Osteoblast (primary cell): ENCODE measurements at regions not wholly inside any gene's neighbourhood (a gene's known extent, or its start where the extent isn't known, plus 50 kb on each side); places are given as distances from the start of the nearest gene placed in this dataset.

ENCODE experiments used
- DNase-seq: peaks from one replicate; pipeline ENCODE4 v3.0.0; 2011; ENCODE audit warnings: low spot score, mixed read lengths; ENCODE audit not compliant: insufficient read length; ENCODE audit errors: missing footprints
- H2AFZ ChIP-seq: 2 replicates; pipeline ENCODE4 v1.6.0; 2011; ENCODE audit warnings: mild to moderate bottlenecking, low read length
- H3K27ac ChIP-seq: 2 replicates; pipeline ENCODE4 v1.5.1; 2011; ENCODE audit warnings: mild to moderate bottlenecking, low read depth, low read length, moderate library complexity
- H3K27me3 ChIP-seq: 2 replicates; pipeline ENCODE4 v1.6.0; 2012; ENCODE audit warnings: mild to moderate bottlenecking, control low read depth, inconsistent platforms, low read length, moderate library complexity; ENCODE audit not compliant: insufficient read depth
- H3K36me3 ChIP-seq: 2 replicates; pipeline ENCODE4 v1.5.1; 2011; ENCODE audit warnings: mild to moderate bottlenecking, low read length, control low read depth, moderate library complexity; ENCODE audit not compliant: insufficient read depth
- H3K4me1 ChIP-seq: 2 replicates; pipeline ENCODE4 v1.5.1; 2011; ENCODE audit warnings: mild to moderate bottlenecking, low read length, control low read depth, moderate library complexity; ENCODE audit not compliant: insufficient read depth
- H3K4me2 ChIP-seq: 2 replicates; pipeline ENCODE4 v1.6.0; 2011; ENCODE audit warnings: mild to moderate bottlenecking, low read length; ENCODE audit not compliant: insufficient read depth
- H3K4me3 ChIP-seq: fragments of 200-600 bp; sonication (generic); 3 replicates; pipeline ENCODE4 v1.5.1; 2012; ENCODE audit warnings: mild to moderate bottlenecking, low read length, inconsistent platforms; ENCODE audit not compliant: insufficient read depth
- H3K79me2 ChIP-seq: 2 replicates; pipeline ENCODE4 v1.6.0; 2012; ENCODE audit warnings: mild to moderate bottlenecking, low read length, control low read depth, inconsistent platforms; ENCODE audit not compliant: insufficient read depth
- H3K9me3 ChIP-seq: 2 replicates; pipeline ENCODE4 v1.5.1; 2011; ENCODE audit warnings: low read depth, low read length, control low read depth
- H4K20me1 ChIP-seq: 2 replicates; pipeline ENCODE4 v1.6.0; 2012; ENCODE audit warnings: mild to moderate bottlenecking, low read length, control low read depth; ENCODE audit not compliant: insufficient read depth
- CTCF ChIP-seq: IDR thresholded peaks from 2 replicates; pipeline ENCODE4 v1.5.1; 2011; ENCODE audit warnings: mild to moderate bottlenecking, low read depth, low read length, moderate library complexity; ENCODE audit errors: extremely low read depth

- no peak for TF ChIP-seq CTCF
- Histone ChIP-seq H3K4me2 (no peak overlapping the region), H3K4me3 (no peak overlapping the region), H3K27me3 (no peaks in the 10 kb centered on the region), H4K20me1 (no peaks in the 10 kb centered on the region), H3K27ac (no peak overlapping the region), H3K79me2 (no peaks in the 10 kb centered on the region), H3K36me3 (no peaks in the 10 kb centered on the region), H3K4me1 (no peaks in the 10 kb centered on the region), H2AFZ (no peak overlapping the region), H3K9me3 (no peaks in the 10 kb centered on the region)
- DNase-seq: no peak
These were observed 971.0 kb downstream of the AMY1C start for GRCh38 chr1:104720741-104721140.

GRCh38 chr1:104726917-104727316 is 977.2 kb downstream of the AMY1C start:
- H4K20me1 ChIP-seq: no peaks in the 10 kb centered on the region
- no peaks in the 10 kb centered on the region for H3K27me3 ChIP-seq
- H3K36me3 ChIP-seq: no peaks in the 10 kb centered on the region
- no peaks in the 10 kb centered on the region for H3K4me1 ChIP-seq
- H3K9me3 ChIP-seq: no peaks in the 10 kb centered on the region
- DNase-seq: no peak
- H3K4me2 ChIP-seq: no peak overlapping the region
- no peaks in the 10 kb centered on the region for H3K79me2 ChIP-seq
- H3K4me3 ChIP-seq: no peak overlapping the region
- no peak for TF ChIP-seq CTCF
- H3K27ac ChIP-seq: no peak overlapping the region
- no peak overlapping the region for H2AFZ ChIP-seq

GRCh38 chr1:104733866-104734265 is 984.2 kb downstream of the AMY1C start:
- TF ChIP-seq CTCF: no peak
- no peak for DNase-seq
- Histone ChIP-seq H3K27ac (no peak overlapping the region), H3K4me3 (no peak overlapping the region), H3K4me2 (no peak overlapping the region), H3K79me2 (no peaks in the 10 kb centered on the region), H3K27me3 (no peaks in the 10 kb centered on the region), H3K9me3 (no peaks in the 10 kb centered on the region), H3K36me3 (no peaks in the 10 kb centered on the region), H4K20me1 (no peaks in the 10 kb centered on the region), H3K4me1 (no peaks in the 10 kb centered on the region), H2AFZ (no peak overlapping the region)

GRCh38 chr1:104745875-104746274 is 996.2 kb downstream of the AMY1C start:
- DNase-seq: no peak
- no peak overlapping the region for H3K4me2 ChIP-seq

More at GRCh38 chr1:104745875-104746274, 996.2 kb downstream of the AMY1C start:
- no peak for TF ChIP-seq CTCF
- Histone ChIP-seq H3K4me3 (no peak overlapping the region), H2AFZ (no peak overlapping the region), H3K36me3 (no peaks in the 10 kb centered on the region), H3K9me3 (no peaks in the 10 kb centered on the region), H3K27ac (no peak overlapping the region), H3K27me3 (no peaks in the 10 kb centered on the region), H4K20me1 (no peaks in the 10 kb centered on the region), H3K4me1 (no peaks in the 10 kb centered on the region), H3K79me2 (no peaks in the 10 kb centered on the region)
